ENCODE measurements at regions not wholly inside any gene's neighbourhood (a gene's known extent, or its start where the extent isn't known, plus 50 kb on each side); places are given as distances from the start of the nearest gene placed in this dataset.

- TF ChIP-seq CTCF (IDR thresholded peaks at IDR 0.05) (no peak), POLR2A (IDR thresholded peaks at IDR 0.05) (no peak)
These were observed 178.2 kb downstream of the RTL9 start for GRCh38 chrX:110536816-110537215.

Measured in adrenal gland (tissue), 5 donors.